GM12878 (cell line): ENCODE measurements at regions not wholly inside any gene's neighbourhood (a gene's known extent, or its start where the extent isn't known, plus 50 kb on each side); places are given as distances from the start of the nearest gene placed in this dataset.

Source experiments
- ATAC-seq: fragments of 200-7000 bp; cut with Tn5 transposase; 3 replicates; pipeline ENCODE4 v1.9.1; 2020; ENCODE audit warnings: mild to moderate bottlenecking, moderate library complexity
- BruUV-seq: library from RNA; stranded (reverse); fragments of 400-500 nt; replicated peaks from 2 replicates; lab custom pipeline; 2021; lab: Mats Ljungman, UMichigan
- CTCF ChIA-PET: fragments of 300-600 bp; sonication (Branson Sonifier 250); formaldehyde crosslinking; extraction: SDS; loops from one replicate; lab custom pipeline; 2021; ENCODE audit warnings: inconsistent platforms; lab: Yijun Ruan, JAX
- POLR2A ChIA-PET: fragments of 350-600 bp; formaldehyde crosslinking; extraction: SDS; loops from one replicate; lab custom pipeline; 2021; ENCODE audit warnings: inconsistent platforms; lab: Charles Lee
- RAD21 ChIA-PET: fragments of 300-600 bp; sonication (Branson Sonifier 250); formaldehyde crosslinking; loops from one replicate; lab custom pipeline; 2023; ENCODE audit warnings: antibody characterized with exemption; ENCODE audit not compliant: unreplicated experiment; lab: Charles Lee
- SMC1A ChIA-PET: fragments of 300-600 bp; sonication (Branson Sonifier 250); formaldehyde crosslinking; loops from one replicate; lab custom pipeline; 2023; ENCODE audit not compliant: unreplicated experiment, uncharacterized antibody; lab: Charles Lee
- DNase-seq: peaks from one replicate; pipeline ENCODE4 v3.0.0-alpha.2; 2011; ENCODE audit warnings: low read depth, low spot score
- FAIRE-seq: peaks from 3 replicates; lab custom pipeline; 2011; peaks lifted over from hg19 to GRCh38; lab: Jason Lieb, UNC
- H2AFZ ChIP-seq: 2 replicates; pipeline ENCODE4 v1.6.0; 2011; ENCODE audit warnings: low read depth, low read length, control low read depth; ENCODE audit not compliant: control insufficient read depth
- H3K27ac ChIP-seq: 2 replicates; pipeline ENCODE4 v1.5.1; 2011; ENCODE audit warnings: control low read depth; ENCODE audit not compliant: control insufficient read depth, insufficient read depth
- H3K27me3 ChIP-seq, 2 experiments: replicated peaks in 1 of 2; 2 replicates each; pipeline versions ENCODE4 v1.6.0 to v1.6.1; 2011; ENCODE audit warnings: low read length in 1 of 2; ENCODE audit not compliant: control insufficient read depth in 2 of 2, insufficient read depth in 2 of 2
- H3K36me3 ChIP-seq, 2 experiments: 2 replicates each; pipeline ENCODE4 v1.5.1; 2011; ENCODE audit warnings: low read length in 1 of 2; ENCODE audit not compliant: control insufficient read depth in 2 of 2, insufficient read depth in 2 of 2
- H3K4me1 ChIP-seq: 2 replicates; pipeline ENCODE4 v1.6.1; 2011; ENCODE audit warnings: mild to moderate bottlenecking, low read length, moderate library complexity, mixed read lengths; ENCODE audit not compliant: control insufficient read depth, insufficient read depth
- H3K4me2 ChIP-seq: 2 replicates; pipeline ENCODE4 v1.6.0; 2011; ENCODE audit warnings: control low read depth; ENCODE audit not compliant: control insufficient read depth, insufficient read depth
- H3K4me3 ChIP-seq: fragments of 200-600 bp; sonication (generic); 2 replicates; pipeline ENCODE4 v1.5.1; 2016
- H3K79me2 ChIP-seq: 2 replicates; pipeline ENCODE4 v1.6.0; 2011; ENCODE audit warnings: low read length; ENCODE audit not compliant: control insufficient read depth, insufficient read depth
- H3K9ac ChIP-seq: 2 replicates; pipeline ENCODE4 v1.8.0; 2011; ENCODE audit warnings: low read length, control low read depth, mixed read lengths; ENCODE audit not compliant: control insufficient read depth, insufficient read depth
- H3K9me3 ChIP-seq: replicated peaks from 3 replicates; pipeline ENCODE4 v1.5.1; 2011; ENCODE audit warnings: mild to moderate bottlenecking, low read length; ENCODE audit not compliant: control insufficient read depth, insufficient read depth
- H4K20me1 ChIP-seq: 2 replicates; pipeline ENCODE4 v1.6.0; 2011; ENCODE audit not compliant: control insufficient read depth, insufficient read depth
- BCL11A ChIP-seq: IDR thresholded peaks from 2 replicates; pipeline ENCODE4 v1.6.1; 2011; ENCODE audit warnings: low read depth, low read length
- ETV6 ChIP-seq, 2 experiments: fragments of 450-650 bp in 1 of 2; IDR thresholded peaks in 1 of 2; conservative IDR thresholded peaks in 1 of 2; 2 replicates each; pipeline ENCODE4 v1.6.1; 2014; ENCODE audit warnings: antibody characterized with exemption in 1 of 2, borderline replicate concordance in 1 of 2, low read depth in 1 of 2, mild to moderate bottlenecking in 1 of 2, moderate library complexity in 1 of 2
- HCFC1 ChIP-seq: fragments of 150-350 bp; IDR thresholded peaks from 2 replicates; pipeline ENCODE4 v1.6.1; 2014; ENCODE audit warnings: low read length
- MEF2A ChIP-seq: IDR thresholded peaks from 2 replicates; pipeline ENCODE4 v1.6.1; 2011; ENCODE audit warnings: low read depth, mild to moderate bottlenecking, low read length, moderate library complexity; ENCODE audit not compliant: insufficient read depth
- ZNF207 ChIP-seq: fragments of 450-650 bp; IDR thresholded peaks from 2 replicates; pipeline ENCODE4 v1.6.1; 2014; ENCODE audit warnings: antibody characterized with exemption, mild to moderate bottlenecking, borderline replicate concordance
- ZNF274 ChIP-seq: IDR thresholded peaks from one replicate; pipeline ENCODE4 v1.8.0; 2011; ENCODE audit not compliant: insufficient read length, insufficient read depth
- ZNF592 ChIP-seq: fragments of 450-650 bp; IDR thresholded peaks from 2 replicates; pipeline ENCODE4 v1.6.1; 2017; ENCODE audit warnings: mild to moderate bottlenecking, moderate library complexity
- WGBS: methylation state at CpG from one replicate; pipeline ENCODE4 v1.1.6; 2016; ENCODE audit warnings: low lambda C conversion rate; ENCODE audit not compliant: insufficient replicate concordance, insufficient coverage; ENCODE audit errors: missing lambda C conversion rate; 5-methylcytosine and 5-hydroxymethylcytosine counted together
- in situ Hi-C: fragments of 300-500 bp; cut with MboI; formaldehyde crosslinking; loops from 9 replicates; pipeline ENCODE4 v1.14.3; 2018; ENCODE audit warnings: mixed read lengths
- intact Hi-C: fragments of 100-400 bp; cut with micrococcal nuclease; formaldehyde crosslinking; loops from one replicate; pipeline ENCODE4 v1.14.2; 2022; ENCODE audit not compliant: unreplicated experiment

GRCh38 chr6:147958683-147959082 lies 384.0 kb upstream of the SASH1 start:
- ATAC-seq (no peak), DNase-seq (no peak), FAIRE-seq (no peak)
- H2AFZ ChIP-seq = no peak overlapping the region
- ChIA-PET SMC1A (no interaction called here), POLR2A (no interaction called here), RAD21 (no interaction called here), CTCF (interaction anchor here (1.0 kb wide), 1 partner anchor 11 kb away, joined by 4 read pairs; no protein-coding TSS in a partner anchor)
- no peaks in the 10 kb centered on the region for H3K9me3 ChIP-seq
- intact Hi-C loops = no loop called here
- 0% methylated on average over 2 of the region's 2 CpGs for WGBS
- in situ Hi-C loops = no loop called here
- no peaks in the 10 kb centered on the region for H3K79me2 ChIP-seq
- no TSS peak for BruUV-seq
- H3K4me3 ChIP-seq = no peak overlapping the region
- no peaks in the 10 kb centered on the region for H4K20me1 ChIP-seq
- H3K4me2 ChIP-seq = no peak overlapping the region
- H3K9ac ChIP-seq = no peak overlapping the region
- no peak overlapping the region for H3K27ac ChIP-seq
- H3K4me1 ChIP-seq = no peaks in the 10 kb centered on the region
- TF ChIP-seq HCFC1 (no peak), ZNF207 (no peak), ZNF274 (no peak), MEF2A (no peak), BCL11A (no peak), ETV6 (conservative IDR thresholded peaks at IDR 0.05 in 1 of 2, IDR thresholded peaks at IDR 0.05 in 1 of 2; ENCODE audit: borderline replicate concordance in 1 of 2, low read depth in 1 of 2) (no peak), ZNF592 (no peak)
- TF ChIP-seq, all 136 proteins: peak for 0
- H3K27me3 ChIP-seq = no peaks in the 10 kb centered on the region
- no peaks in the 10 kb centered on the region for H3K36me3 ChIP-seq
